GM18868 (cell line): ENCODE measurements at regions not wholly inside any gene's neighbourhood (a gene's known extent, or its start where the extent isn't known, plus 50 kb on each side); places are given as distances from the start of the nearest gene placed in this dataset.
"Not testable (repeated sequence)": the region's sequence is repeated elsewhere in the genome, so short reads cannot be mapped to it uniquely, and the experiment has no call there.

ENCODE experiments used
- ATAC-seq: cut with Tn5 transposase; IDR thresholded peaks from one replicate; pipeline ENCODE4 v1.9.1; 2021; ENCODE audit warnings: mild to moderate bottlenecking, moderate library complexity; ENCODE audit not compliant: unreplicated experiment

DNA sequence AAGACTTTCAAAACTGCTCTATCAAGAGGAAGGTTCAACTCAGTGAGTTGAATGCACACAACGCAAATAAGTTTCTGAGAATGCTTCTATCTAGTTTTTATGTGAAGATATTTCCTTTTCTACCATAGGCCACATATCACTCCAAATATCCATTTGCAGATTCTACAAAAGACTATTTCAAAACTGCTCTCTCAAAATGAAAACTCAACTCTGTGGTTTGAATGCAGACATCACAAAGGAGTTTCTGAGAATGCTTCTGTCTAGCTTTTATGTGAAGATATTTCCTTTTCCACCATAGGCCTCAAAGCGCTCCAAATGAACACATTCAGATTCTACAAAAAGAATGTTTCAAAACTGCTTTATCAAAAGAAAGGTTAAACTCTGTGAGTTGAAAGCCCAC lies 1093.1 kb upstream of the DEFB115 start:
- ATAC-seq, result not testable (repeated sequence)

DNA sequence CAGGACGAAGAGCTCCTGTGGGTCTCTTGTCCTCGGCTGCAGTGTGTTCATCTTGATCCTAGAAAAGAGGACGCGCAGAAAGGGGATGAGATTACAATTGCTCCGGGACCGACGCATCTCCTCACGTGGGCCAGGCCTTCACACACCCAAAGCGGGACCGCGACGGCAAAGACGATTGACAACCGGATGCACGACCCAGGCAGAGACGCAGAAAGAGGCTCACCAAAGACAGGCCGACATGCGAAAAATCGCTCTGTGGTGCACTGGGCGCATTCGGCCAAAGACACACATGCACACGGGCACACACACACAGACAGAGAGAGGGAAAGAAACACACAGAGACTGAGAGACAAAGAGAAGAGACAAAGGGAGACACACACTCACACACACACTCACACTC lies 1089.9 kb upstream of the DEFB115 start:
- no peak for ATAC-seq

DNA sequence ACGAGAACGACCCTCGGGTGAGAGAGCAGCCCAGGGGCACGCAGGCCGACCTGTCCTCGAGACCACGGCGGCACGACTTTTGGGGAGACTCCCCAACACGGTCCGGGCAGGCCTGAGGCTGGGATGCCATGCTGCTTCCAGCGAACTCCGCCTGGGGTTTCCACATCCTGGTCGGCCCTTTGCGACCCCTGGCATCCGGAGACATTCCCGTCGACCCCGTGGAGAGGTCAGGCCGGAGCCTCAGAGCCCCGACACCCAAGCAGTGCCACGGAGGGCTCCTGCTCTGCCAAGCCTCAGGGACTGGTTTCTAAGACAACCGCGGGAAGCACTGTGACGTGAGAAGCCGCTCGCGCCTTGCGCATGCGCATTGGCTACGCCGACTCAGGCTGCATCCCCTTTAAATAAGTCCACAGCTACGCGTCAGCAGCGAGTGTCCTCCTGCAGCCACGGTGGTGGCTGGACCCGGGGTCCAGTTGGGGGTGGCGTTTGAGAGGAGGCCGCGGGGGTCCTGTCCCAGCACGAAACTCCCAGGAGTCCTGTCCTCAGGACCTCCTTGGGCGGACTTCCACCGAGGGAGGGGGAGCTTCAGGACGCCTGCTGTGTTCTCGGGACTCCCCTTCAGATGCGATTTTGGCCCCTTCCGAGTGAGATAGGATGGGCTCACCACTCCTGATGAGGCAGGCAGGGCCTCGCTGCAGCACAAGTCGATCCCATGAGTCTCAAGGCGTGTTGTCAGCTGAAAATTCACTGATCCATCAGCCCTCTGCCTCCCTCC lies 1089.3 kb upstream of the DEFB115 start:
- no peak for ATAC-seq

- no peak for ATAC-seq
These were observed 1088.7 kb upstream of the DEFB115 start for GRCh38 chr20:30168800-30169138.

DNA sequence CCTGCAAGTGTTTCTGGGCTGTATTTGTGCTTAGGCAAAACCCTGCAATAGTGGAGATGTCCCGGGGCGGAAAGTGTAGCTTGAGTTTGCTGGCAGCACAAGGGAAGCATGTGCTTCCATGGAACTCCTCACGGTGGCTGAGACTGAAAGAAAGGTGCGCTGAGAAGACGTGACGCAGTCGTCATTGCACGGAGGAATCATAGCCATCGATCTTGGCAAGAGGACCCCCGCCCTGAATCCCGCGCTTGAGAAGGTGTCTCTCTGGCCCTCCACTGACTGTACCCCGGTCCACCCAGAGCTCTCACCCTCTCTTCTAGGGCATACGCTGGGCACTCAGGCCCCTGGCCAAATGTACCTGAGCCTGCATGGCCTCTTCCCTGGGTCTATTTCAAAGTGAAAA lies 1081.8 kb upstream of the DEFB115 start:
- no peak for ATAC-seq

DNA sequence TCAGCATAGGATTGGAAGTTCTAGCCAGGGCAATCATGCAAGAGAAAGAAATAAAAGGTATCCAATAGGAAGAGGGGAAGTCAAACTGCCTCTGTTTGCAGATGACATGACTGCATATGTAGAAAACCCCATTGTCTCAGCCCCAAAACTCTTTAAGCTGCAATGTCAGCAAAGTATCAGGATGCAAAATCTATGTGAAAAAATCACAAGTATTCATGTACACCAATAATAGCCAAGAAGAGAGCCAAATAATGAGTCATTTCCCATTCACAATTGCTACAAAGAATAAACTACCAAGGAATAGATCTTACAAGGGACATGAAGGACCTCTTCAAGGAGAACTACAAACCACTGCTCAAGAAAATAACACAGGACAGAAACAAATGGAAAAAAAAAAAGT lies 1074.3 kb upstream of the DEFB115 start:
- not testable (repeated sequence) for ATAC-seq

DNA sequence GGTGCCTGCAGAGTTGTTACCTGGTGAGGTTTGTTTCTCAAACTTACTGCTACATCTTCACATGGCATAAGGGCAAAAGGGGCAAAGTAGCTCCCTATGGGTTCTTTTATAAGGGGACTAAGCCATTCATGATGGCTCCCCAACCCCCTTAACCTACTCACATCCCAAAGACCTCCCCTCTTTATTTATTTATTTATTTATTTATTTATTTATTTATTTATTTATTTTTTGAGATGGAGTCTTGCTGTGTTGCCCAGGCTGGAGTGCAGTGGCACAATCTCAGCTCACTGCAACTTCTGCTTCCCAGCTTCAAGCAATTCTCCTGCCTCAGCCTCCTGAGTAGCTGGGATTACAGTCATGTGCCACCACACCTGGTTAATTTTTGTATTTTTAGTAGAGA lies 1065.7 kb upstream of the DEFB115 start:
- ATAC-seq, result not testable (repeated sequence)

DNA sequence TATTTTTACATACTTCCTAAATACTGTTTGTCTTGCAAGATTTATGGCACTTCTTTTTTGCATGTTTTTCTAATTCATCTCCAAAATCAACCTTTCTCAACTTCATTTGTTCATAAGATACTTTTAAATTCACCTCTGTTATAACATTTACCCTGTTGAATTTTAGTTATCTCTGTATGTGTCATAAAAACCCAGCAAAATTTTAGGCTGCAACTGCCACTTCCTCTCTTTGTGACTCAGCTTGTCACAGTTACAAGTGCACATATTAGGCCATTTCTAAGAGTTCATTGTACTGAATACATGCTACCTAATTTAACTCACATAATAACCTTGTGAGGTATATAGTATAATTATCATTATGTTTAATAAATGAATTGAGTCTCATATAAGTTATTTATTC lies 1023.0 kb upstream of the DEFB115 start:
- not testable (repeated sequence) for ATAC-seq

DNA sequence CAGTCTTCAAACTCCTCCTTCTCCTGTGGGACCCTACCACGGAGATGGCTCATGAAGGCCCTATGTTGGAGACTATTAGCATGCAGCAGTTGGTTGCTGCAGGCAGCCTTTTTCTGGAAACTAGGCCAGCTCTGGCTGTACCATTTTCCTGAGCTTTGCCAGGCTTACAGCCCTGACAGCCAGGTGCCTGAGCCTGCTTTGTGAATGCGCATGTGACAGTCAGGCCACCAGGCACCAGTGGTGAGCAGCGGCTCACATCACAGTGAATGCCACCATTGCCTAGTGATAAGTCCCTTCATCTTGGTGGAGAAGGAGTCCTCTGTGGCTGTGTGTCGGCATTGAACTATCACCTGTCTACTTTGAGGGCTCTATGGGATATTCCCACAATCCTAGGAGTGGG lies 982.4 kb upstream of the DEFB115 start:
- ATAC-seq, result not testable (repeated sequence)

DNA sequence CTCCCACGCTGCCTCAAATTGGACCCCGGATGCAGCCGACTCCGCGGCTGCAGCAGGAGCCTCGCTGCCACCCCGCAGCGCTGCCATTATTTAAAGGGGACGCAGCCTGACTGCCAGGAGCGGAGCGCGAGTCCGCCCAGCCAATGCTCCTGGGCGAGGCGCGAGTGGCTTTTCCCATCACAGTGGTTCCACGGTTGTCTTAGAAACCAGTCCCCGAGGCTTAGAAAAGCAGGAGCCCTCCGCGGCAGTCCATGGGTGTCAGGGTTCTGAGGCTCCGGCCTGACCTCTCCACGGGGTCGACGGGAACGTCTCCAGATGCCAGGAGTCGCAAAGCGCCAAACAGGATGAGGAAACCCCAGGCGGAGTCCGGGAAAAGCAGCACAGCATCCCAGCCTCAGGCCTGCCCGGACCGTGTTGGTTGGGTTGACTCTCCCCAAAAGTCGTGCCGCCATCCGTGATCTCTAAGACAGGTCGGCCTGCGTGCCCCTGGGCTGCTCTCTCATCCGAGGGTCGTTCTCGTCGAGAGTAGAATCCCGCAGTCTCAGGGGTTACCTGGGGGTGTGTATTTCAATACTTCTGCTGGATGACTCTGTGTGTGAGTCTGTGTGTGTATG lies 975.8 kb upstream of the DEFB115 start:
- no peak for ATAC-seq

- ATAC-seq, result not testable (repeated sequence)
These were observed 973.8 kb upstream of the DEFB115 start for GRCh38 chr20:30283476-30284280.

- ATAC-seq, result no peak
These were observed 973.1 kb upstream of the DEFB115 start for GRCh38 chr20:30284281-30284905.

GRCh38 chr20:30285677-30286076 lies 971.8 kb upstream of the DEFB115 start:
- ATAC-seq, result no peak

- no peak for ATAC-seq
These were observed 971.3 kb upstream of the DEFB115 start for GRCh38 chr20:30286157-30286556.

DNA sequence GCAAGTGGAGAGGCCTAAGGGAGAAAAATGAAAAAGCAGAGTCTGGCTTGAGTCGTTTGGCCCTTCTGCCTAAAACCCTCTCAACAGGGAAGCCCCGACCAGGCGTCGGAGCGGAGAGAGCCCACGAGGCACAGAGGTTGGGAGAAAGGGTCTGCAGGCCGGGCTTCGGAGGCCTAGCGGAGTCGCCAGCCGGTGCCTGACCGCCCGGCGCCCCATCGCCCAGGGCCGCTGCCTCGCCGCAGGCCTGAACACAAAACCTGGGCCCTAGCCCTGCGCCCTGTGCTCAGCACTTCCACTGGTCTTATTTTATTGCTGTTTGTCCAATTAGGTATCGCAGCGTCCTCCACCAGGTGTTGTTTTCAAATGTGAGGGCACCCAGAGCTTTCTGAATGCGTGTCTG lies 970.0 kb upstream of the DEFB115 start:
- not testable (repeated sequence) for ATAC-seq

DNA sequence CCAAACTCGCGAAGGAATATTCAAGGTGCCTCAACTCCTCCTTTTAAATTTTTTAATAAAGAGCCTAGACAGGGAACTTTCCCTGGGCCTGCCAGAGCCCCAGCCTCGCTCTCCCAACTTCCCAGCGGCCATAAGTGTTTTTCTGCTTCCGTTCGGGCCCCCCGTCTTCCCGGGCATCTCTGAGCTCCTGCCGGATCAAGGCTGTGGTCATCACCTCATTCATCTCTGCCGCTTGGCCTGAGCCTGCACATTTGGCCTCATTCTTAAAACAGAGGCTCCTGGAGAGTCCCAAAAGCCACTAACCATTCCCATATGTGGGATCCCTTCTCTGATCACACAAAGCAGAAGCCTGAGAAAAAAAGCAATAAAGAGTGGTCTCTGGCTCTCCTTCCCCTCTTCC lies 969.1 kb upstream of the DEFB115 start:
- no peak for ATAC-seq

DNA sequence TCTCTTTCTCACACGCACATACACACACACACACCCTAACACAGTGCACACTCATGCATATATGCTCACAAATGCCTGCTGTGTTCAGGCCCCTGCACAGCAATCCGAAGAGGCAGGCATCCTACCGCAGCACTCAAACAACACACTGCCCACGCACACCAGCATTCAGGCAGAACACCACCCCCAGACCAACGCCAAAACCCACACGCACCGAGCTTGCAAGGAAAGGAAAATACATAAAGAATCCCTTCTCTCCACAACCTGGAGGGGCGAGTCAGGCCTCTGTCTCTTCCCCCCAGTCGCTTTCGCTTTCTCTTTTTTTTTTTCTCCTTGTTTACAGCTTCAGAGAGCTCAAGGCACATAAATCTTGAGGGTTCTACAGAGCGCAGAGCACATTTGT lies 968.4 kb upstream of the DEFB115 start:
- not testable (repeated sequence) for ATAC-seq

DNA sequence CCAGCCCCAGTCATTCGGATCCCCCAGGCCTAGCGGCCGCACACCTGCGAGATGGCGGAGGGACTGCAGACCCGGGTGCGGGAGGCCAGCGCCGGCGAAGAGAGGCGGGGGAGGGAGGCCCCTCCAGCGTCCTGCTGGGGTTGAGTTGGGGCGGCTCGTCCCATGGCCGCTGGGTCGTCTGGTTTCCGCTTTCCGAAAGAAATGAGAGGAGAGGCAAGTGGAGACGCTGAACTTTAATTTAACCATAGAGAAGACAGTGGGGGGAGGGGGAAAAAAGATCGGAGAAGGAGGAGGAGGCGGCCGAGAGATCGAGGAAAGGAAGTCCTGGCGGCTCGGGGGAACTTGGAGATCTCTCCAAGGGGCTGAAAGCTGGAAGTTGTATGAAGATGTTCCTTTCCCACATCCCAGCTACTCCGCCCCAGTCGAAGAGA lies 967.7 kb upstream of the DEFB115 start:
- not testable (repeated sequence) for ATAC-seq

DNA sequence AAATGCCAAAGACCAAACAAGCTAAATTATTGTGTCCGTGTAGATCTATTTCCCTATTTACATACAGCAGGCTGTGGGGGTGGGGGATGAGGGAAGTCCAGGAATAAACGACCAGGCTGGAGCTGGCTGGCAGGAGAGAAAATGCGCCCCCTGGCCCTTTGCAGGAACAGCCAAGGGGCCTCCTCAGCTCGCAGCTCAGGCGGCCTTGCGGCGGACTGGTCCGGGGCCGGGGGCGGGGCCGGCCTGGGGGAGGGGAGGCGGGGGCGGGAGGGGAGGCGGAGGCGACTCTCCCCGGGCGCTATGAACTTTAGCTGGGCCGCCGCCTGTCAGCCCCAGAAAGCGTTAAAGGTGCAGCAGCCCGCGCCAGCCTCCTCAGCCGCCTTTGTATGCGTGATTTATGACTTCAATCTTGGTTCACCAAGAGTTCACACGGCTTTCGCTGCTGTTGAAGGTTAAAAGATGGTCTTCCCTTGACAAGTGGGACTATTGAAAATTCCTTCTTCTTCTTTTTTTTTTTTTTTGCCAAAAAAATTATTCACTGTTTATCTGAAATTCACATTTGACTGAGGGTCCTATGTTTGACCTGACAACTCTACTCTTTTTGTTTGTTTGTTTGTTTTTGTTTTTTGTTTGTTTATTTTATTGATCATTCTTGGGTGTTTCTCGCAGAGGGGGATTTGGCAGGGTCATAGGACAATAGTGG lies 967.0 kb upstream of the DEFB115 start:
- ATAC-seq, result peak; percentile 56

DNA sequence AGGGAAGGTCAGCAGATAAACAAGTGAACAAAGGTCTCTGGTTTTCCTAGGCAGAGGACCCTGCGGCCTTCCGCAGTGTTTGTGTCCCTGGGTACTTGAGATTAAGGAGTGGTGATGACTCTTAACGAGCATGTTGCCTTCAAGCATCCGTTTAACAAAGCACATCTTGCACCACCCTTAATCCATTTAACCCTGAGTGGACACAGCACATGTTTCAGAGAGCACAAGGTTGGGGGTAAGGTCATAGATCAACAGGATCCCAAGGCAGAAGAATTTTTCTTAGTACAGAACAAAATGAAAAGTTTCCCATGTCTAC lies 966.4 kb upstream of the DEFB115 start:
- not testable (repeated sequence) for ATAC-seq

DNA sequence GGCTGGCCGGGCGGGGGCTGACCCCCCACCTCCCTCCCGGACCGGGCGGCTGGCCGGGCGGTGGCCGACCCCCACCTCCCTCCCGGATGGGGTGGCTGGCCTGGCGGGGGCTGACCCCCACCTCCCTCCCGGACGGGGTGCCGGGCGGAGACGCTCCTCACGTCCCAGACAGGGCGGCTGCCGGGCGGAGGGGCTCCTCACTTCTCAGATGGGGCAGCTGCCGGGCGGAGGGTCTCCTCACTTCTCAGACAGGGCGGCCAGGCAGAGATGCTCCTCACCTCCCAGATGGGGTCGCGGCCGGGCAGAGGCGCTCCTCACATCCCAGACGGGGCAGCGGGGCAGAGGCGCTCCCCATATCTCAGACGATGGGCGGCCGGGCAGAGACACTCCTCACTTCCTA lies 965.8 kb upstream of the DEFB115 start:
- not testable (repeated sequence) for ATAC-seq
